Heart right ventricle (tissue), 16 donors: ENCODE measurements at regions not wholly inside any gene's neighbourhood (a gene's known extent, or its start where the extent isn't known, plus 50 kb on each side); places are given as distances from the start of the nearest gene placed in this dataset.

Source experiments
- ATAC-seq, 8 donors: fragments of 200-7000 bp; cut with Tn5 transposase; one replicate each; pipeline ENCODE4 v1.9.1; 2020; ENCODE audit warnings: mild to moderate bottlenecking in 8 of 8, moderate library complexity in 8 of 8, moderate number of reproducible peaks in 1 of 8
- DNase-seq, 2 donors: peaks; one replicate each; pipeline ENCODE4 v3.0.0-alpha.2; 2020
- H3K27ac ChIP-seq, 10 donors: fragments of 200-600 bp; sonication (generic) in 2 of 10; one replicate each; pipeline versions ENCODE4 v1.5.0 to v1.8.0; 2020 to 2022; ENCODE audit warnings: mild to moderate bottlenecking in 3 of 10
- H3K27me3 ChIP-seq, 7 donors: fragments of 200-600 bp; one replicate each; pipeline ENCODE4 v1.8.0; 2021 to 2022; ENCODE audit warnings: mild to moderate bottlenecking in 2 of 7
- H3K36me3 ChIP-seq, 9 donors: fragments of 200-600 bp; sonication (generic) in 1 of 9; one replicate each; pipeline versions ENCODE4 v1.5.0 to v1.8.0; 2020 to 2022; ENCODE audit warnings: mild to moderate bottlenecking in 2 of 9
- H3K4me1 ChIP-seq, 9 donors: fragments of 200-600 bp; sonication (generic) in 1 of 9; one replicate each; pipeline versions ENCODE4 v1.5.0 to v1.8.0; 2020 to 2022; ENCODE audit warnings: mild to moderate bottlenecking in 4 of 9
- H3K4me3 ChIP-seq, 10 donors: fragments of 200-600 bp; sonication (generic) in 2 of 10; one replicate each; pipeline versions ENCODE4 v1.5.0 to v1.8.0; 2020 to 2022; ENCODE audit warnings: mild to moderate bottlenecking in 7 of 10, moderate library complexity in 2 of 10
- H3K9me3 ChIP-seq, 11 donors: fragments of 200-600 bp in 10 of 11; sonication (generic) in 2 of 11; one replicate each; pipeline versions ENCODE4 v1.5.0 to v1.8.0; 2013 to 2022; ENCODE audit warnings: mild to moderate bottlenecking in 2 of 11, control low read depth in 1 of 11, moderate library complexity in 1 of 11
- CTCF ChIP-seq, 9 donors: fragments of 200-600 bp; sonication (generic) in 2 of 9; IDR thresholded peaks; one replicate each; pipeline versions ENCODE4 v1.5.0 to v1.8.0; 2021 to 2022; ENCODE audit warnings: antibody characterized with exemption in 9 of 9, mild to moderate bottlenecking in 5 of 9, moderate library complexity in 1 of 9
- WGBS, 2 donors: extraction: QIAGEN DNeasy Blood & Tissue Kit; methylation state at CpG; one replicate each; pipeline ENCODE4 v1.1.7; 2013; ENCODE audit warnings: inconsistent platforms in 1 of 2; 5-methylcytosine and 5-hydroxymethylcytosine counted together
- intact Hi-C, 10 donors: fragments of 100-400 bp; cut with DNase I; formaldehyde crosslinking; loops; one replicate each; pipeline versions ENCODE4 v1.11.1 to v1.14.2; 2022
- donor health status: Arrhythmogenic right ventricular cardiomyopathy.
- donor health status: ischemic (EF 13 %, LVEDD 7.1; RV severe dilation, severe dysfunction).
- donor health status: healthy with polysubstance abuse.
- donor health status: DM: no; HTN: yes; CAD: no.
- donor health status: DM: no; HTN: no; CAD: no.
- donor health status: ischemic (EF 25% LVEDD 6.9; RV normal size, moderate dysfunction).
- donor health status: ischemic (EF 25% LVEDD 5.7; RV mildly dilated, moderate dysfunction).
- donor health status: healthy.
- donor health status: DM: yes; HTN: yes; CAD: no.
- donor health status: Ischemic cardiomyopathy.
- donor health status: ischemic (EF 35%, LVEDD 5.7; RV mildly dilated, moderate dysfunction).
- donor health status: nonischemic (EF 11% LVEDD 7.7; RV severe dilation, severe dysfunction).
- donor health status: DM: yes; HTN: yes; CAD: no.
- donor health status: PGD.
- donor health status: ischemic (EF 29% LVEDD 5.4; RV normal size, mild dysfunction).
- donor health status: nonischemic (EF 23%, LVEDD 6.1; RV moderate dilation, normal function).

GRCh38 chr15:70497661-70498060 lies 265.7 kb downstream of the UACA start:
- Histone ChIP-seq H3K4me3 (no peak overlapping the region), H3K27ac (no peak overlapping the region), H3K36me3 (no peaks in the 10 kb centered on the region), H3K27me3 (no peaks in the 10 kb centered on the region), H3K4me1 (peaks cover 0 to 30% (median 0%) of the 10 kb centered on the region in 9 donors), H3K9me3 (no peaks in the 10 kb centered on the region)
- intact Hi-C loops = no loop called here
- TF ChIP-seq CTCF (IDR thresholded peaks at IDR 0.05) = no peak
- no peak for DNase-seq
- 81 to 87% methylated on average over 7 of the region's 7 CpGs for WGBS, 2 donors
- no peak for ATAC-seq

GRCh38 chr15:70495991-70496599 lies 267.3 kb downstream of the UACA start:
- DNase-seq = no peak
- ATAC-seq = no peak
- WGBS, 2 donors = 89 to 93% methylated on average over 4 of the region's 4 CpGs
- Histone ChIP-seq H3K36me3 (no peaks in the 10 kb centered on the region), H3K27me3 (no peaks in the 10 kb centered on the region), H3K4me1 (peaks cover 0 to 43% (median 0%) of the 10 kb centered on the region in 9 donors), H3K4me3 (no peak overlapping the region), H3K9me3 (no peaks in the 10 kb centered on the region), H3K27ac (no peak overlapping the region)
- no peak for TF ChIP-seq CTCF (IDR thresholded peaks at IDR 0.05)
- intact Hi-C loops = no loop called here

GRCh38 chr15:70494852-70495571 lies 268.3 kb downstream of the UACA start:
- Histone ChIP-seq H3K4me1 (peaks cover 0 to 49% (median 0%) of the 10 kb centered on the region in 9 donors), H3K27me3 (no peaks in the 10 kb centered on the region), H3K36me3 (no peaks in the 10 kb centered on the region), H3K9me3 (no peaks in the 10 kb centered on the region), H3K27ac (peak overlapping the region in 1 of 10 donors; percentile 8), H3K4me3 (no peak overlapping the region)
- 54 to 68% methylated on average over 8 of the region's 8 CpGs for WGBS, 2 donors
- no peak for TF ChIP-seq CTCF (IDR thresholded peaks at IDR 0.05)
- intact Hi-C loops = no loop called here
- DNase-seq = no peak
- ATAC-seq = no peak

GRCh38 chr15:70494517-70494851 lies 268.9 kb downstream of the UACA start:
- no peaks in the 10 kb centered on the region for H3K9me3 ChIP-seq
- H3K36me3 ChIP-seq = no peaks in the 10 kb centered on the region
- no peak overlapping the region for H3K4me3 ChIP-seq
- no peak overlapping the region for H3K27ac ChIP-seq
- peaks cover 0 to 49% (median 0%) of the 10 kb centered on the region in 9 donors for H3K4me1 ChIP-seq
- ATAC-seq (no peak), DNase-seq (no peak)
- TF ChIP-seq CTCF (IDR thresholded peaks at IDR 0.05) = no peak
- no peaks in the 10 kb centered on the region for H3K27me3 ChIP-seq
- intact Hi-C loops = no loop called here
- 93 to 95% methylated on average over 4 of the region's 4 CpGs for WGBS, 2 donors
